Stimulated activated CD4-positive, alpha-beta T cell treated with anti-CD3 and anti-CD28 coated beads, Interleukin-15, amount 100 ng/mL, for 24 hours (primary cell): ENCODE measurements at regions not wholly inside any gene's neighbourhood (a gene's known extent, or its start where the extent isn't known, plus 50 kb on each side); places are given as distances from the start of the nearest gene placed in this dataset.
"Not testable (repeated sequence)": the region's sequence is repeated elsewhere in the genome, so short reads cannot be mapped to it uniquely, and the experiment has no call there.

Experiments
- DNase-seq: peaks from one replicate; pipeline ENCODE4 v3.0.0-alpha.2; 2020

DNA sequence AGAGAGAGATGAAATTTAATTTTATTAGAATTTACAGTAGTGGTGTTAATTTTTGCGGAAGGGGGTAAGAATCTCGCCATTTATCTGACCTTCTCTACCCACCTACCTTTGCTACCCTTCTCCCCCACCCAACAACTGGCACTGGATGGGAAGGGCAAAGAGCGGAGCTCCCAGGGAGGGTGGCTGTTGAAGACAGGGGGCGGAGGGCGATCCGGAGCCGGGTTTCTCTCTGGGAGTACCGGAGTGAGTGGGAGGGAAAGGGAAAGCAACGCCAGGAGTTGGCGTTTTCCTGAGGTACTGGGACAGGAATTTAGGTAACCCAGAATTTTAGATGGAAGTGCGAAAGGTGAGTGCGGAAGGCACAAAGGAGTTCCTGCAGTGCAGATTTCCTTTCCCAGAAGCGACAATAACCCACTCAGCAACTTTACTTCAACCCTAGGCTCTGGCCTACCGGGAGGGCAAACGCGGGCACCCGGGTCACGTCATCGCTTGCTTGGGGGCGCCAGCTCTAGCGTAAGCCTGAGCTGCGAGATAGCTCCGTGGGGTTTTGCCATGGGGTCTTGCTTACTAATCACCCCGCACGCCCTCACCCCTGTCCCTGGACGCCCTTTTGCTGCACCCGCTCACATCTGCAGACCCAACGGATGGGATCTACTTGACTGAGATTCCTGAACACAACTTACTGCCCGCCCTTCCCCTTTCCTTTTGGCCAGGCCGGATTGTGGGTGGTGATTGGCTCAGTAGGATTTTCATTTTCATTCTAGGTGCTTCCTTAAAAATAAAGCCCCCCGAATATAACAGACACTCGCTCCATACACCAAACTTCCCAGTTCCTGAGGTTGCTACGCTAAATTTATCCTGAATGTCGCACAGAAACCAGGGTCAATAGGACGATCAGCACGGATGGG, 413.0 kb upstream of the ESRRG start:
- no peak for DNase-seq

- DNase-seq: no peak
Measured at GRCh38 chr1:217135569-217135915, 412.3 kb upstream of the ESRRG start.

GRCh38 chr1:217134857-217135568, 411.8 kb upstream of the ESRRG start:
- no peak for DNase-seq

DNA sequence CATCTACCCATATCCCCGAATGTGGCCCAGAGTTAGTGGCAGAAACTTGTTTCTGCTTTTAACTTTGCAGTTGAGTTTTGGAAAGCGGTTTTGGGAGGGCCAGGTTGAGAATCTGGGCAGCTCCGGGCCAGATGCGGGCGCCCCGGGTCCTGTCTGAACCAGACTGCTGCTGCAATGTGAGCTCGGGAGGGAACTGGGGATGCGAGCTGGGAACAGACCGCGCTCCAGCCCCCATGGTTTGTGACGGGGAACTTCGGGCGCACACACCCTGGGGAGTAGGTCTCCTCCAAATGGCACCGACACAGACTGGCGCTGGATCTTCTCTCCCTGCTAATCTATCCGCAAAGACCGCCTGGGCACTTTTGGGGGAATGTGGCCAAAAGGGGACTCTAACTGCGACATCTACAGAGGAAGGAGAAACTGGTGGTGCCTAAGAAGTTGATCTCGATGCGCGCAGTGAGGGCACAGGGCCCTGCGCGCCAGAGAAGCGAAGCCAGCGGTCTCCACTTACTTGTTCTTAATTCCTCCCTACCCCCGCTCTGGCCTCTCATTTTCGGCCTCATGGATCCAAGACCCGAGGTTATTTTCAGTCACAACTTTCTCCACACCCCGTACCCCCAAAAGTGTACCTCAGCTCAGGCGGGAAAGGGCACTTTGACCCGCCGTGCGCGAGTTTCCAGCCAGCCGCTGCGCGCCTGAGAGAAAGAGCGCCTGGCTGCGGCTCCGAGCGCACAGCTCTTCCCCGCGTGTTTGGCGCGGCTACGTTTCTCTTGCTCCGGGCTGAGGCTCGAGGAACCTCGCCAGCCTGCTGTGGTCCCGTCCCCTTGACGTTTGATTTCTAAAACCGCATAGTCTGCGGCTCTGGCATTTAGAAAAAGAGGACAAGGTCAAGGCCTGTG, 411.0 kb upstream of the ESRRG start:
- no peak for DNase-seq

GRCh38 chr1:217133092-217133491, 409.9 kb upstream of the ESRRG start:
- no peak for DNase-seq

DNA sequence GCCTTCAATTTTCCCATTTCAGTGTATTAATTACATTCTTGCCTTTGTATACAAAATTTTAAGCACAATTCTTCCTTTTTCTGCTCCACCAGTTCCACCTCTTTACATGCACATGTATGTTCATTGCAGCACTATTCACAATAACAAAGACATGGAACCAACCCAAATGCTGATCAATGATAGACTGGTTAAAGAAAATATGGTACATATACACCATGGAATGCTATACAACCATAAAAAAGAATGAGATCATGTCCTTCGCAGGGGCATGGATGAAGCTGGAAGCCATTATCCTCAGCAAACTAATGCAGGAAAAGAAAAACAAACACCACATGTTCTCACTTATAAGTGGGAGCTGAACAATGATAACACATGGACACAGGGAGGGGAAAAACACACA, 400.1 kb upstream of the ESRRG start:
- not testable (repeated sequence) for DNase-seq

DNA sequence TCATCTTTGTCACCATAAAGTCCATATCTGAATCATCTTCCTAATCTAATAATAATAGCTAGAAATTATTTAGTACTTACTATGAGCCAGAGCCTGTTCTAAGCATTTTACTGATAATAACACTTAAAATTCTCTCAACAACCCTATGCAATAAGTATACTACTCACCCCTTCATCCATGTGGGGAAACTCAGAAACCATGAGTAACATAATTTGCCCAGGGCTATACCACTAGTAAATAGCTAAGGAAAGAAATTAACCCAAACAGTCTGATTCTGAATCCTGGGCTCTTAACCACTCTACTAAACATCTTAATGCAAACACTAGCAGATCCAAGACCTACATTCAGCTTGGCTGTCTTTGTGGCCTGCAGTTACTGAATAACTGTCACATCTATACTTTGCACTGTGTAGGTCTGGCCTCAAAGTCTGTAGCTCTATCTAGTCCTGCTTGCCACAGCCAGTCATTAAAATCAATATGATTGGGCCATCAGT, 394.8 kb upstream of the ESRRG start:
- no peak for DNase-seq

DNA sequence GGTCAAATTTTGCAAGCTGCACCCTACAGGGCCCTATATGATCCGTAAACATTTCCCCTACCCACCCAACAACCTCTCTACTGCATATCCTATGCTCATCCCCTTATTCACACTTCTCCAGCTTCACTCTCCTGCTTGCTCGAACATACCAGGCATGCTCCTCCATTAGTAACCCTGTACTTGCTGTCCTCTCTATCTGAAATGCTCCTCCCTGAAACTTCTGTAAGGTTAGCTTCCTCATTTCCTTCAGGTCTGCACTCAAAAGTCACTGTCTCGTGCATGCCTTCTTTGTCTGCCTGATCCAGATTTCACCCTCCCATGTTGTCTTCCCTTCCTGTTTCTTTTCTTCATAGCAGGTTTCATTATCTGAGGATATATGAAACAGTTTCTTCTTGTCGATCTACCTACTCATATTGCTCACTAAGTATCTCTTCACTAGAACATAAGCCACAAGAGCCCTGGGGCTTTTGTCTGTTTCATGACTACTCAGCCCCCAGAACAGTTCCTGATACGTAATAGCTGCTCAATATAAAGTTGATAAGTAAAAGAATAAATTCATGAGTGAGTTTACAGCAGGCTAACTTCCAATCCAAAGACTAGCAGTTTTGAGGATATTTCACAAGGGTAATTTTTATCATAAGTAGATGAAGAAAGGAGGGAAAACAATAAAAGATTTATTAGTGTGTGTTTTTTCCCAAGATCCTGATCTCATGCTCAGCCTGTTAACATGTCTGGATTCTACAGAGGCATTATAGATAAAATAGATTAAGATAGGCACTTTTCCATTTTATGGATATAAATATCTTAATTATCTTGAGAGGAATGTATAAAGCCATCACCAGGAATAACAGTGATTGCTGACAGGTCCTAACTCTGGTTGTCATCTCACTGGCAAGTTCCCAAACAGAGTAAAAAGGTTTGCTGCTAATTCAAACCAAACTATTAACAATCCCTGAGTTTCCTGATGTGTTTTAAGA, 392.5 kb upstream of the ESRRG start:
- no peak for DNase-seq

DNA sequence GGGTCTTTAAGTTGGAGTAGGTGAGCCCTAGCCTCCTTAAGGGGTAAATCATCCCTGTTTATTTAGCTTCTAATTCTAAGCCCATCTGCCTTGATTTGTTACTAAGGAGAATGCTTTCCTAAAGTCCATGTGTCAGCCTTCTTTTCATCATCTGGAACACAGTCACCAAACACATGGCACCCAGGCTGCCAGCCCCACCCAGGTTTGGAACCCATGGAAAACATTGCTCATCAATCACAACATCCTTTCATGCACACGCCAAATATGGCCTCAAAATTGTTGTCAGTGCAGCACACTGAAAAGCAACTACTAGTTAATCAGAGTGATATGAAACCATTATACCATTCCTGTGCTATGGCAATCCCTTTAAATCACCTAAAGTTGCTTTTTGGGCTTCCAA, 386.7 kb upstream of the ESRRG start:
- DNase-seq: no peak

DNA sequence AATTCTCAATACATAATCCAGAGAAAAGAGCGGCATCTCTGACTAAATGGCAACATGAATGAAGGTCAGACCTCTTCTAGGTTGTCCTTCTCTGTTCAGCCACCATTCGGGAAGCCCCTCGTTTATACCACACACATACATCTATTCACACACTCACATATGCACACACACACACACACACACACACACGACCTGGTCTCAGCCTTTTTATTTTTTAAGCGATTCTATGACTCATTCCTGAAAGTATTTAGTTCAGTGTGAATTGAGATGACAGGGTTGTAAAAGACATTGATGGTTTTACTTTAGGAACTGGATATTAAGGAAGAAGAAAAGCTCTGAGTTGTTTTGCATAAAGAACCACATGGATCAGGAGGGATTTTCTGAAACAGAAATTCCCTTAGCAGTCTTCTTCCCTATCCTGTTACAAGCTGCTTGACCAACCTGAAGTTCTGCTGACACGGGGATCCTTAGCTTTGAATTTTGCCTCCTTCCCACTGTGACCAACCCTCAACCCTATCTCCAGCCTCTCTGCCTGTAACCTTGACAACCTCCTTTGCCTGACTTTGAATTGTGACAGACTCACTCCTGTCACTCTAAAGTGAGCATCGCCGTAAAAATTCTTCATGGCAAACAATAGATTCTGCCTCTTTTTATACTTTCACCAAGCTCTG, 383.1 kb upstream of the ESRRG start:
- no peak for DNase-seq

- no peak for DNase-seq
Measured at GRCh38 chr1:217105437-217105836, 382.2 kb upstream of the ESRRG start.

DNA sequence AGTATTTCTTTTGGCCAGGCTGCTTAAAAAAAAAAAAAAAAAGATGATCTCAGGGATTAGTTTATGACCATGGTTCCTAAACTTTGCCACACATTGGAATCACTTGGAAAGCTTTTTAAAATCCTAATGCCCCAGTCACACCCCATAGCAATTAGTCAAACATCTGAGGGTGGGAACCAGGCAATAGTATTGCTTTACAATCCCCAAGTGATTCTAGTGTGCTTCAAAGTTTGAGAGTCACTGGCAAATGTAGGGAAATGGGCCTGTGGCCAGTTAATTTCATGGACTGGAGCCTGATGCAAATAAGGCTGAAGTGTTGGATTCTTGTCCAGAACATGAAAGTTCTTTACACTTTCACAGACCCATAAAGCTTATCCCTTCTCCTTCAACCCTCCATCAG, 374.6 kb upstream of the ESRRG start:
- DNase-seq: no peak

DNA sequence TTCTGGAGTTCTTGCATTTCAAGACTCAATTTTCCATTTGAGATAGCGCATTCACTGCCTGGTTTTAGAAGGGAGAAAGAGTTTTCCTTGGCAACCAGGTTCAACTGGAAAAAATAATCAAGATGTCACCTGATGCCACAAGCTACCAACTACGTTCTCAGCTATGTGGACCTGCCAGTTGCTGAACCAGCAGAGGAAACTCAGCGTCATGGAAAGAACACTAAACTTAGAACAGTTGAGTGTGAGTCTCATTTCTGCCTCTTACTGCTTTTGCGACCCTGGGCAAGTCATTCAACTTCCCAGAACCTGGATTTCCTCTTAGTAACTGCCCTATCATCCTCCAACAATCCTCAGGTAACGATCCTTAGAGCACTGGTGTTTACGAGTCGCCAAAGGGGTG, 373.0 kb upstream of the ESRRG start:
- DNase-seq: no peak

DNA sequence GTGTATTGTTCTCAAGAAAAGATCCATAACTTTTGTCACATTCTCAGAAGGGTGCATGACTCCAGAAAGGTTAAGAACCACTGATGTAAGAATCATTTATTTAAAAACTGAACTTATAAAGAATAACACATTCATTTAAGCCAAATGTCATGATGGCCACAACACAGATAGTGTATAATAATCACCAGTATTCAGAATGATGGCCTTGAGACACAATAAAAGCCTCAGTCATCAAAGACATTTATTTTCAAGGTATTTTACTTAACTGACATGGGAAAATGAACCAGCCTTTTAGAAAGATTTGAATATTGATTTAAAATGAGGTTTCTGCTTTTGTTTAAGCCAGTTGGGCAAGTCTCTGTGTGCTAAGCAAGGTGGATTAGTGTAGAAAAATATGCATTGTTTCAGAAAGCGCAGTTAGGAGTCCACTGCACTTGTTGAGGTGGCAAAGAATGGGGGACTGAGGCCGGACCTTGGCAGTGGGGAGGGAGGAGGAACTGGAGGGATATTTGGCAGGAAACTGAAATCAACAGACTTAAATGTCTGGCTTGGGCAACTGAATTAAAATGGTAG, 371.9 kb upstream of the ESRRG start:
- no peak for DNase-seq

- no peak for DNase-seq
Measured at GRCh38 chr1:217091561-217091960, 368.3 kb upstream of the ESRRG start.

GRCh38 chr1:217090060-217090911, 367.1 kb upstream of the ESRRG start:
- no peak for DNase-seq

GRCh38 chr1:217089361-217090014, 366.3 kb upstream of the ESRRG start:
- DNase-seq: no peak

DNA sequence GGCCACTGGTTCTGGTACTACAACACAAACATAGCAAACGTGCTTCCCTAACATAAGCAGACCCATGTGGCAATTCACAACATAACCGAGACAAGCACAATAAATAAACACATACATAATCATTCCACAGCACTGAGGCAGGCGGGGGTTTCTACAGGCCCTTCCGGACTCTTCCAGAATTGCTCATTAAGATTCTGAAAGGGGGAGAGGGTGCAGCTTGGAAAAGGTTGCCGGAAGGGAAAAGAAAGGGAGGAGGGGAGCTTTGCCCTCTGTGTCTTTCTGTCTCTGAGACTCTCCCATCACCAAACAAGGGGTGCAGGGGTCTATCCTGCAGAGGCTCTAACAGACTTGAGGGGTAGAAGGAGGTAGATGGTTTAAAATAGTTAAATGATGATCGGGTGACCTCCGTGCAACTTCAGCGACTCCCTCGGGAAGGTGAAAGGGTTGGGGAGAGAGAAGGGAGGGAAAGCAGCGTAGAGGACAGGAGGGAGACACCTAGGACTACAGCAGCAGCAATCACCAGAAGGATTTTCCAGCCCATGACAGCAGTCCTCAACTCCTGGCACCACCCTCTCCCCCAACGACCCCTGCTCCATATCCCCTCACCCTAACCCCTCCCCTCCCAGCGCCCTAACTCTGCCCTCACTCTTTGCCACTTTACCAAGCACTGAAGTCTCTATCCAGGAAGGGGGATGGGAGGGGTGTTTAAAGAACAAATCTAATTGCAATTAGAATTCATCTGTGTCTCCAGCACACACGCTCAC, 365.5 kb upstream of the ESRRG start:
- DNase-seq: no peak

DNA sequence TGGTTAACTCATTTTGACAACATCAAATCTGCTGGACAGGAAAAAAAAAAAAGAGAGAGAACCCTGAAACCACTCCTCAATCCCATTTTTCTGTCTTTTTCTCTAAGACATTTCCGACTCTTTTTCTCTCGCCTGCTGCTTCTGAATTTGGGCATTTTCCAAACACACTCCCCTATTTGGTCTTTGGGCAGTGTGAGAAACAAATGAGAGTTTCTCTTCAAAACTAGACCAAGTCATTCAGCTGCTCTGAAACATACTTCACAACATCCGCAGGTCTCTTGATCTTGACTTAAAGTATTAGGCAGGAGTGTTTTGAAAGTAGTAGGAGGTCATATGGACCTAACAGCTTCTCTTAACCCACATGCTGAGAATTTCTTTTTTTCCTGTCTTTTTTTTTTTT, 364.8 kb upstream of the ESRRG start:
- DNase-seq: no peak
